ENCODE measurements at regions not wholly inside any gene's neighbourhood (a gene's known extent, or its start where the extent isn't known, plus 50 kb on each side); places are given as distances from the start of the nearest gene placed in this dataset.

GRCh38 chr5:144040615-144041305, 129.7 kb downstream of the YIPF5 start:
- TF ChIP-seq EZH2 (IDR thresholded peaks at IDR 0.05), result no peak
- TF ChIP-seq POLR2AphosphoS5 (IDR thresholded peaks at IDR 0.05; ENCODE audit: borderline replicate concordance, low read depth, low read length), result no peak
